ENCODE measurements at regions not wholly inside any gene's neighbourhood (a gene's known extent, or its start where the extent isn't known, plus 50 kb on each side); places are given as distances from the start of the nearest gene placed in this dataset.

- DNase-seq = no peak
Measured at GRCh38 chr20:39234520-39235095, 272.5 kb downstream of the DHX35 start.

- DNase-seq = no peak
Measured at GRCh38 chr20:39233755-39234154, 271.6 kb downstream of the DHX35 start.

GRCh38 chr20:39227416-39227815 lies 265.3 kb downstream of the DHX35 start:
- no peak for DNase-seq

GRCh38 chr20:39225978-39226377 lies 263.8 kb downstream of the DHX35 start:
- no peak for DNase-seq

GRCh38 chr20:39225536-39225935 lies 263.4 kb downstream of the DHX35 start:
- DNase-seq = no peak

- no peak for DNase-seq
Measured at GRCh38 chr20:39222101-39222500, 260.0 kb downstream of the DHX35 start.

- no peak for DNase-seq
Measured at GRCh38 chr20:39216195-39216594, 254.1 kb downstream of the DHX35 start.

GRCh38 chr20:39214828-39215227 lies 252.7 kb downstream of the DHX35 start:
- DNase-seq = no peak

GRCh38 chr20:39213476-39214145 lies 251.5 kb downstream of the DHX35 start:
- no peak for DNase-seq

- DNase-seq = no peak
Measured at GRCh38 chr20:39211060-39211748, 249.1 kb downstream of the DHX35 start.

GRCh38 chr20:39210341-39211036 lies 248.3 kb downstream of the DHX35 start:
- DNase-seq = no peak

- DNase-seq = no peak
Measured at GRCh38 chr20:39206899-39207564, 244.9 kb downstream of the DHX35 start.

GRCh38 chr20:39195582-39196021 lies 233.5 kb downstream of the DHX35 start:
- peak; percentile 39 for DNase-seq

- DNase-seq = no peak
Measured at GRCh38 chr20:39190666-39191570, 228.8 kb downstream of the DHX35 start.

GRCh38 chr20:39188266-39188765 lies 226.2 kb downstream of the DHX35 start:
- peak; percentile 23 for DNase-seq

GRCh38 chr20:39181490-39181889 lies 219.3 kb downstream of the DHX35 start:
- no peak for DNase-seq

GRCh38 chr20:39176457-39176856 lies 214.3 kb downstream of the DHX35 start:
- DNase-seq = no peak

GRCh38 chr20:39170896-39171463 lies 208.8 kb downstream of the DHX35 start:
- no peak for DNase-seq

- no peak for DNase-seq
Measured at GRCh38 chr20:39165099-39165498, 203.0 kb downstream of the DHX35 start.

GRCh38 chr20:39164642-39165041 lies 202.5 kb downstream of the DHX35 start:
- DNase-seq = no peak

- no peak for DNase-seq
Measured at GRCh38 chr20:39163993-39164392, 201.8 kb downstream of the DHX35 start.

Measured in retina (tissue), 1 donor.